ENCODE measurements at regions not wholly inside any gene's neighbourhood (a gene's known extent, or its start where the extent isn't known, plus 50 kb on each side); places are given as distances from the start of the nearest gene placed in this dataset.

GRCh38 chr2:226443112-226443511, 356.5 kb downstream of the IRS1 start:
- no peak for TF ChIP-seq CTCF (IDR thresholded peaks at IDR 0.05)
- TF ChIP-seq POLR2A (IDR thresholded peaks at IDR 0.05), result no peak
